ENCODE measurements at regions not wholly inside any gene's neighbourhood (a gene's known extent, or its start where the extent isn't known, plus 50 kb on each side); places are given as distances from the start of the nearest gene placed in this dataset.

- Histone ChIP-seq H3K27me3 (ENCODE audit: insufficient read depth) (no peaks in the 10 kb centered on the region), H3K4me1 (ENCODE audit: insufficient read depth) (no peaks in the 10 kb centered on the region), H3K79me2 (replicated peaks; ENCODE audit: insufficient read depth) (no peaks in the 10 kb centered on the region), H3K36me3 (ENCODE audit: insufficient read depth) (no peaks in the 10 kb centered on the region), H3K27ac (ENCODE audit: low read depth) (no peak overlapping the region), H3F3A (replicated peaks; ENCODE audit: low read depth) (no peaks in the 10 kb centered on the region), H3K4me3 (no peak overlapping the region), H2AFZ (no peak overlapping the region), H3K9me2 (ENCODE audit: insufficient read depth) (no peaks in the 10 kb centered on the region), H3K4me2 (no peak overlapping the region), H4K20me1 (replicated peaks; ENCODE audit: insufficient read depth) (no peaks in the 10 kb centered on the region)
- ATAC-seq, result no peak
- Mint-ChIP-seq H3K27ac (no peak overlapping the region), H3K9me3 (0 out of 3 replicates have a peak, but pooled peaks cover 3% of the 10 kb centered on the region), H3K36me3 (ENCODE audit: low read depth) (no peaks in the 10 kb centered on the region), H3K4me3 (no peak overlapping the region), H3K27me3 (ENCODE audit: insufficient read depth, low read depth, poor library complexity) (peaks cover 2% of the 10 kb centered on the region), H3K4me1 (peaks cover 5% of the 10 kb centered on the region; the same call in 2 of the 3 replicates)
- TF ChIP-seq ZNF462 (CRISPR knock-in tag; IDR thresholded peaks at IDR 0.05) (no peak), EZH2phosphoT487 (IDR thresholded peaks at IDR 0.05; ENCODE audit: unreplicated experiment) (no peak), CREB1 (CRISPR knock-in tag; IDR thresholded peaks at IDR 0.05; ENCODE audit: low read depth) (no peak), EZH2 (IDR thresholded peaks at IDR 0.05; ENCODE audit: low read depth, unreplicated experiment) (no peak), ZNF114 (CRISPR knock-in tag; IDR thresholded peaks at IDR 0.05) (no peak), POLR2AphosphoS5 (IDR thresholded peaks at IDR 0.05; ENCODE audit: low read depth) (no peak), ZNF331 (CRISPR knock-in tag; IDR thresholded peaks at IDR 0.05; ENCODE audit: low read depth) (no peak), REST (IDR thresholded peaks at IDR 0.05; ENCODE audit: unreplicated experiment) (no peak), CTCF (conservative IDR thresholded peaks at IDR 0.05; ENCODE audit: low read depth in 2 of 2) (no peak), ETS1 (IDR thresholded peaks at IDR 0.05) (no peak), NANOG (IDR thresholded peaks at IDR 0.05; ENCODE audit: borderline replicate concordance) (no peak), JUNB (IDR thresholded peaks at IDR 0.05; ENCODE audit: unreplicated experiment) (no peak), STAT1 (IDR thresholded peaks at IDR 0.05; ENCODE audit: unreplicated experiment) (no peak)
- DNase-seq (ENCODE audit: low spot score), result no peak
Observed at GRCh38 chr10:121154846-121155245, 303.7 kb downstream of the WDR11 start.

All from GM23338 (cell line).